HG03280 (cell line): ENCODE measurements at regions not wholly inside any gene's neighbourhood (a gene's known extent, or its start where the extent isn't known, plus 50 kb on each side); places are given as distances from the start of the nearest gene placed in this dataset.

ENCODE experiments used
- ATAC-seq: cut with Tn5 transposase; IDR thresholded peaks from one replicate; pipeline ENCODE4 v1.9.1; 2021; ENCODE audit warnings: mild to moderate bottlenecking, moderate library complexity; ENCODE audit not compliant: unreplicated experiment

DNA sequence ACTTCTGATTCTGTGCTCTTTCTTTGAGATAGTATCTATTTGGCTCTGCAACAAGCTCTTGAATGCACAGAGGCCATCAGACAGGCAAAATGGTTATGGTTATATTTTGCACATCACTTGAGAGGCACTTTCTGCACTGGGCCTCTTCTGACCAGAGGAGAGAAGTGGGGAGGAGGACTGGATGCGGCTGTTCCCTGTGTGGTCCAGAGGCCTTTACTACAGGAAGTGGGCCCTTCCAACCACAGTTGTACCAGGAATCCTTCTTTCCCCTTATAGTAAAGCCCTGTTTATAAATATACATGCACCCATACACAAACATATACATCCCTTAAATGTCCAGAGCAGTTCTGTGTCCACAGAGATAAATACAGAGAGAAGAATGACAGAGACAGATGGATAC is 182.7 kb upstream of the HHIP start:
- no peak for ATAC-seq

DNA sequence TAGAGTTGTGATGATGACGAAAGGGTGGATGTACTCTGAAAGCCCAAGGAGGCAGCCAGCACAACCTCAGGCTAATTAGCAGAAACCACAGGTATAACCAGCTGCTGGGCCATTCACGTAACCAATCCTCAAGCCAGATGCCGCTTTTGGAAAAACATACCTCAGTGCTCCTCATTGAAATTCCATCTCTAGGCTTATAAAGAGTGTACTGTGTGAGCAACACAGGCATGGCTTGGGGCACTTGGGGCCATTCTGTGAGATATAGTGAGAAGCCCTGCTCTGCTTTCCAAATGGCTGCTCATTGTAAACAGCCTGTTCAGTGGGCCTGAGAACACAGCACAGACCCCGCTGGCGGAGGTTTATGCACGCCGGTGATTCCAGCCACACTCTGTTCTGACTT is 182.1 kb upstream of the HHIP start:
- no peak for ATAC-seq

DNA sequence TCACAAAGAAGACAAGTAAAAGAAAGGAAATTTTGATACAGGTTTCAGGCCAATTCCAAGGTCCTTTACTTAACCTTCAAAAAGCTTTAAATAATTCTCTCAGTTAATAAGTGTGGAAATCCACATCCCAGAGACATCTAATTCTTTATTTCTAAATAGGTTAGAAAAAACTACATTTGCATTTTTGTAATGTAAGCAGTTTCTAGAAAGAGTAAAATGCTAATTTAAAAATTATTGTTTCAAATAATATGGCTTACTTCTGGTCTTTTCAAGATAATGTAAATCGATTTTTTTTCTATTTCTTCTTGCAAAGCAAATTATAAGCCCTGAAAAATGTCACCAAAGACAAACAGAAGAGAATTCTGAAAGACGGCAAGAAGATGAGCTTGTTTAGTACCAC is 180.4 kb upstream of the HHIP start:
- ATAC-seq = no peak

DNA sequence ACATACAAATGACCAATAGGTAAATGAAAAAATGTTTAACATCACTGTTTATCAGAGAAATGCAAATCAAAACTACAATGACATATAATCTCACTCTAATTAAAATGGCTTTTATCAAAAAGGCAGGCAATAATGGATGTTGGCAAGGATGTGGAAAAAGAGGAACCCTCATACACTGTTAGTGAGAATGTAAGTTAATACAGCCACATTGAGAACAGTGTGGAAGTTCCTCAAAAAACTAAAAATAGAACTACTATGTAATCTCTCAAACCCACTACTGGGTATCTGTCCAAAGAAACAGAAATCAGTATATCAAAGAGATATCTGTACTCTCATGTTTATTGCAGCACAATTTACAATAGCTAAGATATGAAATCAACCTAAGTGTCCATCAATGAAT is 165.9 kb upstream of the HHIP start:
- ATAC-seq = no peak

DNA sequence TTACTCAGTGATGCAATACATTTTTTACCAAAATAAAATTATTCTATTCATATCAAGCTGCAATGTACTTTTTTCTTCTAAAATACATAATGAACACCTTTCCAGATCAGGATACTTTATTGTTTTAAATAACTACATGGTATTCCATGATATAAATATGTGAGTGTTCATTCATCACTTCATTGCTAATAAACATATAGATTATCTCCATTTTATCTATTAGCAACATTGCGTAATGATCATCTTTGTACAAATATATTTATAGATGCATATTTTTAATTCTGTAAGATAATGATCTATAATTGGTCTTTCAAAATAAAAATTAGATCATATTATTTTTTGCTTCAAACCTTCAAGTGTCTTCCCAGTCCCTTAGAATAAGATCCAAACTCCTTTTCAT is 156.1 kb upstream of the HHIP start:
- ATAC-seq = no peak

DNA sequence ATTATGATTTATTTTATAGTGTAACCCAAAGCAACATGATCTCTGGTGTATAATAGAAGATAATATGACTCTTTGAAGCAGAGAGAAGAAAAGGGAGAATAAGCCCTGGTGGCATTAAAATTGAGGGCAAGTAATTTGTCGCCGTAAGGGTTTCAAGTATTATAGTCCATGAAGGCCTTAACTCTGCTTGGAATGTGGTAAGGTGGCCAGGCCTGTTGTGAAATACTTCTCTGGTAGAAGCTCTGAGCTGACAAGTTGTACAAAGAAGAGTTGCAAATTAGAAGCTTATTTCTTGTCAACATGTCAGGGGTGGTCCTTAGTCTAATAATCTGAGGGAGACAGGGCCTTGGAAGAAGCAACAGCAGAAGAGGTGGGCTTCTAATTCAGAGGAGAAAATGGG is 151.7 kb upstream of the HHIP start:
- no peak for ATAC-seq

DNA sequence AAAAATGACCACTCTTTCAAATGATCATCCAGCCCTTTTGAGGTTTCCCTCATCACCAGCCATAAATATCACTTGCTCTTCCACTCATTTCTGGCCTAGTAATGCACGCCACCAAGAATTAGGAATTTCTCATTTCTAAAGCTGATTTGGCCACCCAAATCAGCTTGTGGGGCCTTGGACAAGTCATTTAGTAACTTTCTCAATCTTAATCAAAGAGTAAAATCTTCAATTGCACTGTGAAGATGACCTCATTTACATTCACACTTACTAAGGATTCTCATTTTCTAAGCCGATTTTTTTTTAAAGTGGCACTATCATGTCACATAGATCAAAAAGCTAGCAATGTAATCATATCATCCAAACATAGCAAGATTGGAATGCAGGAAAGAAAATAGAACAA is 150.0 kb upstream of the HHIP start:
- ATAC-seq = no peak

DNA sequence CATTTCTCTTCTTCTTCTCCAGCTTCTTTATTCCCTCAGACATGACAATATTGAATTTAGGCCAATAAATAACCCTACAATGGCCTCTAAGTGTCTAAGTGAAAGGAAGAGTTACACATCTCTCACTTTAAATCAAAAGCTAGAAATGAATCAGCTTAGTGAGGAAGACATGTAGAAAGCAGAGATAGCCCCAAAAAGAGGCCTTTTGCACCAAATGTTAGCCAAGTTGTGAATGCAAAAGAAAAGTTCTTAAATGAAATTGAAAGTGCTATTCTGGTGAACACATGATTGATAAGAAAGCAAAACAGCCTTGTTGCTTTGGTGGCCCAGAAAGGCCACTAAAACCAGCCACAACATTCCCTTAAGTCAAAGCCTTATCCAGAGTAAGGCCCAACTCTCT is 146.2 kb upstream of the HHIP start:
- peak; percentile 63 for ATAC-seq

DNA sequence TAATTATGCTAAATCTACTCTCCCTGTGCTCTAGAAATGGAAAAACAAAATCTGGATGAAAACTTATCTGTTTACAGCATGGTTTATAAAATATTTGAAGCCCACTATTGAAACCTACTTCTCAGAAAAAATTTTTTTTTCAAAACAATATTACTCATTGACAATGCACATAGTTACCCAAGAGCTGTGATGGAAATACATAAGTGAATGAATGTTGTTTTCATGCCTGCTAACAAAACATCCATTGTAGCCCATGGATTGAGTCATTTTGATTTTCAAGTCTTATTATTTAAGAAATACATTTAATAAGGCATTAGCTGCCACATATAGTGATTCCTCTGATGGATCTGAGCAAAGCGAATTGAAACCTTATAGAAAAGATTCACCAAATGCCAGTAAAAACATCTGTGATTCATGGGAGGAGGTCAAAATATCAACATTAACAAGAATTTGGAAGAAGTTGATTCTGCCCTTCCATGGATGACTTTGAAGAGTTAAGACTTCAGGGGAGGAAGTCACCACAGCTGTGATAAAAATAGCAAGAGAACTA is 144.7 kb upstream of the HHIP start:
- ATAC-seq = no peak

DNA sequence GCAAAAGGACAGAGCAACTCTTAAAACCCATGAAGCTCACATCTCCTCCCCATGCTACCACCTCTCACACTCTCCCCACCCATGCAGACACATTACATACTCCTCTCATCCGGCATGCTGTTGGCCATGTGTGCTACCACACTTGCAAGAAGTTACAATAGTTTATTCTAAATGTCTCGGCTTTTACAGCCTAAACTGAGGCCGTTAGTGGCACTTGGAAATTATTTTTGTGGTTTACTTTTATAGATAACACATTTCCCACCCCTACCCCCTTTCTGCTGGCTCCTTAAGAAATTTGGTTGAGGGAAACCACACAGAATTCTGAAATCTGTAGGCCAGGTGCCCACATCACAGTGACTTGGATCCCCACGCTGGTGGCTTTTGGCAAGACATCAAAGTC is 141.1 kb upstream of the HHIP start:
- ATAC-seq = no peak

DNA sequence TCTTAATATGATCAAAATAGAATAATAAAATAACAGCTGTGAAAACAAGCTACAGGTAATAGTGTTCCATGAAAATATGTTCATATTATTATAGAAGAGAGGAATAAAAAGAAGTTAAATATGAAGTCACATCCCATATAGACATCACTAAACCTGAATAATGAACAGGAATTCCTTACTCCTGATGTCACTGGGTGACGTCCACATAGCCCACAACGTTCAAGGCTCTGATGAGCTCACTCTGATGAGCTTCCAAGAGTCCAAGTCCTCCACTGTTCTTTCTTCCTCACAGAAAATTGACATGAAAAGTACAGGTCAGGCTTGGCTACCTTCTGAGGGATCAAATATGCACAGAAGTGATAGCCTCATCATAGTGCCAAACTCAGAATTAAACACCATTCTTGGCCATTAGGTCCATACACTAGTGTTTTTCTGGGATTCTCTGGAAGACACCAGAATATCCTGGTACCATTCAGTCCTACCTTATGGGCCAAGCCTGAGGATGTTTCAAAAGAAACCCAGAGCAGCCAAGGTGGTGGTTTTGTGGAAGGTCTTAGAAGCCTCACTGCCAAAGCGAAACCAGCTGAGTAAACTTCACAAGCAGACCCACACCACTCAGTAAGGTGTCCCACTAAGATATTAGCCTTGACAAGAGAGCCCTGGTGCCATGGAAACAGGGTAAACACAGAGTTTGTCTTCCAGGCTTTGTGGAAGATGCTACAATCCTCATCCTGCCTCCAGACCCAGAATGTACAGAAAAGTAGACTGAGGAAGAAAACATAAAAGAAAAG is 138.4 kb upstream of the HHIP start:
- no peak for ATAC-seq

DNA sequence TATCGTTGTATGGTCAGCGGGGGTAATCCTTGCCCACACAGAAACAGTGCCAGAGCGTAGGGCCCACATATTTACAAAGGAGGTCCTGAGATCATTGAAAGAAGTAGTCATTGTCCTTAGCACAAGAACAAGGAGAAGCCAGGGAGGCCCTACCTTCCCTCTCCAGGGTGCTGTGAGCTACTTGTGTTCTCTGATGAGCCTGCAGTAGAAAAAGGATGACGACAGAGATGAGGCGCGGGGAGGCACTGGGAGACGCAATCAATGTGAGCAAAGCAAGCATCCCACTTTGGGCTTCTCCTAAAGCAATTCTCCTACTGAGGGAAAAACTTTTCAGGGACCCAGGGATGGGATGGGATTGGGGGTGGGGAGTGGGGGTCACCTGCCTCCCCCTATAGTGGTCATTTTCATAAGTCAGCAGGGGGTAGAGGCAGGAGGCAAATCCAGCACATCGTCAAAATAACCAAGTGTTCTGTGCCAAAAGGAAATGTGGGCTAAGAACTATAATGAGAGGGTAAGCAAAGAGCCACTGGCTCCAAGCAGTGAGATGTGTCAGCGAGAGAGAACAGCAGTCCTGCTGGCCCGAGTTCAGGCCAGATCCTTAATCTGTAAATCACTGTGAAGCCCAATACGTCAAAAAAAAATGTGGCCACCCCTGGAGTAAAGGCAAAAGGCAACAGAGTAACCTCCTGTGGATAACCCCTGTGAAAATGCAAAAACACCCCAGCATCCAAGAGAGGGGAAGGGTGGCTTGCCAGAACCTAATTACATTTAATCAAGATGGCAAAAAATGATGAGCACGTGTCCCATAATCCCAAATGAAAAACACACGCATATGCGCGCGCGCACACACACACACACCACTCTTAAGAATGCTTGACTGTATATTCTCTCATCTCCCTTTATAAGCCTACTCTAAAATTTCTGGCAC is 136.6 kb upstream of the HHIP start:
- ATAC-seq = no peak

DNA sequence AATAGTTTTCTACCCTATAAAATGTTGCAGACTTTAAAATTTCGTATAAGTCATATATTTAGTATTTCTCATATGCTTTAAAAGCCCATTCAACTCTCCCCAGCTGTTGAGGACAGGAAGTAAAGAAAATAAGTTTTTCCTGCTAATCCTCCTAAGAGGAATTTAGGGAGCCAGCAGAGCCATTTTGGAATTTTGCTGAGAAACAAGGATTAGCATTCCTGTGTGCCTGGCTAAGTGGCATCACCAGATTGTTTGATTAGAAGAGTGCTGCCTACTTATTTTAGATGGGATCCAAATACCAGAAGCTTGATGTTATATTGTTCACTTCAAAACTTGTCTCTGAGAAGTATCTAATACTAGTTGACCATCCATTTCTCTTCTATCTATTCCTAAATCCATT is 131.2 kb upstream of the HHIP start:
- no peak for ATAC-seq

DNA sequence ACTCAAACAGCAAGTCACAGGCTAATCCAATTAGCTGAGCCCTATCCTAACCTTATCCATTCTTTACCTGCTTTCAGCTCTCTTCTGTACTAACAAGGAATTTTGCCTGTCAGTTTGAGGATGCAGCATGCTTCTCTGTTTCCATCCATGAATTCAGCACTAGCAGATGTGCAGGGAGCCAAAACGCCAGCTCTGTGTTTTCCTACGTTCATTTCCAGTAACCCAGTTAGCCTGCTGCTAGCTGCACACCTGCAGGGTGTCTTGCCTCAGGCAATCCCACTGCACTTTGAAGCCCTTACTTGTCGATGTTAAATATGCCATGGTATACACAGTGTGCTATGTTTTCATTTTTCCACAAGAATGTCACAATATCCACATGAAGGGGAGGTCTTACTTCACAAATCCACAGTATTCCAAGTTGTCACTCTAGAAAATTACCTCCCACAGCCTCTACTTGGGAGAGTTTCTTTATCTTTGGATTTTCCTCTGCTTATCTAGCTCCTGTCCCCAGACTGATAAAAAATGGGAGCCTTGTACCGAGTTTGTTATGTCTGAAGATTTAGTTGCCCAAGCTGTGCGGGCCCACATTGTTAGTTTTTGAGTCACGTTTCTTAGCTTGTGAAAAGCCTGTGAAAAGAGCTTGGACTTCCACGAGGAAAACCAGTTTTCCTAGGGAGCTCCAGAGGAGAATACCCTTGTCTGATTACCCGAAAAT is 127.6 kb upstream of the HHIP start:
- ATAC-seq = no peak

DNA sequence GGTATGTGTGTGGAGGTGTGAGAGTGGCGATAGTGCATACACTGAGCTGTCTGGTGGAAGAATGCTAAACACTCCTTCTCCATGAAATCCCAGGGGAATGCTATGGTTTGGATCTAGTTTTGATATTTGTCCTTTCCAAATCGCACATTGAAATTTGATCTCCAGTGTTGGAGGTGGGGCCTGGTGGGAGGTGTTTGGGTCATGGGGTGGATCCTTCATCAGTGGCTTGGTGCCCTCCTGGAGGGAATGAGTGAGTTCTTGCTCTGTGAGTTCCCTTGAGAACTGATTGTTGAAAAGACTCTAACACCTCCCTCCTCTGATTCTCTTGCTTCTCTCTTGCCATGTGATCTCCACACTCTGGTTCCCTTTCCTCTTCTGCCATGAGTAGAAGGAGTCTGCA is 114.1 kb upstream of the HHIP start:
- no peak for ATAC-seq

DNA sequence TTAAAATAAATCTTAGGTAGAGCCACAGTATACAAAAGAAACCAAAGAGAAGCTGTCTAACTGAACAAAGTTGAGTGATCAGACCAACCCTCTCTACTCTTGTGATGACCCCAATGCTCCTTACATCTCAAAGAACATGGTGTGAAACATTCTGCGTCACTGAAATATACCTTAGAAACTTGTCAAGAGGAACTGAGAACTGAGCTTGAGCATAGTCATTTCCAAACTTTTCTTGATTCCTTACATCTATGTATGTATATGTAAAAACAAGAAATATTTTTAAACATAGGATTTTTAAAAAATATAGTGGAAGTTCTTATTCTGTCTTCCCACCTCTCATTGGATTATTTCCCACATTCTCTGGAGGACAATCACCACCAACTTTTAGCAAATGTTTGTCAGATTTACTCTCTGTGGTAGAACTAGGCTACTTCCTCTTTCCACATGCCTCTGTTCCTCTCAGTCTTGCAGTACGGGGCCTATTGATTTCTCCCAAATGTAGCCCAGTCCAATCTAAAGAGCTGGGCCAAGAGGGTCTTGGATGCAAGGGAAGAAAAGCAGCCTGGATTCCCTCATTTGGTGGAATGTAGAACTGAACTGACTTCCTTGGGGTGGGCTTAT is 98.2 kb upstream of the HHIP start:
- peak; percentile 100 for ATAC-seq

DNA sequence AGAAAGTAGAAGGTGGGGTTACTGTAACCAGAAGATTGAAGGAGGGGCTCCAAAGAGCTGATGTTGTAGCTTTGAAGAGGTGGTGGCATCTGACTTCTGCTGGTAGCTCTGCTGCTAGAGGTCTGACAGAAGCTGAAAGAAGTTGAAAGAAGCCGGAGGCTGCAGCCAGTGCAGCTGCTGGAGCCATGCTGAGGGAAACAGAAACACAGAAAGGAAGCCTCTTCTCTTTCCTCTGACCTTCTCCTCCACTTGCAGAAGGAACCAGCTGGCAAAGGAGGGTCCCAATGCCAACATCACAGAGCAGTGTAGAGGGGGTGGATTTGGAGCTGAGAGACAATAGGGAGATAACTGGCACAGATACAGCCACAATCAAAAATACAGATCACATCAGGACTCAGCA is 89.3 kb upstream of the HHIP start:
- ATAC-seq = no peak

DNA sequence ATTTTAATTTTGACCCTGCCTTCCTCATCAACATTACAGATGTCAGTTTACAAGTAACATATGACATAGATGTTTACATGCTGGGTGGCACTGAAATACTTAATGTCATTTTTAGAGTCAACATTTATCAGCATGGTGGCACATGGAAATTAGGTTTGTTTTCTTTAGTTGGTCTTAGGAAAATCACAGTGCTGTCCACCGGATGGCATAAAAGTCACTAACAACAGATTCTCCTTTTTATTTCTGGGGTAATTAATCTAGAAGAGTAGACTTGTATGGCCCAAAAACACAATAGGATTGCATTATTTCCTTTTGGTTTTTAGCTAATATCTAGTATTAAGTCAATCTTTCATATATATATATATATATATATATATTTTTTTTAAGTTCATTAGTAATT is 88.6 kb upstream of the HHIP start:
- ATAC-seq = no peak

DNA sequence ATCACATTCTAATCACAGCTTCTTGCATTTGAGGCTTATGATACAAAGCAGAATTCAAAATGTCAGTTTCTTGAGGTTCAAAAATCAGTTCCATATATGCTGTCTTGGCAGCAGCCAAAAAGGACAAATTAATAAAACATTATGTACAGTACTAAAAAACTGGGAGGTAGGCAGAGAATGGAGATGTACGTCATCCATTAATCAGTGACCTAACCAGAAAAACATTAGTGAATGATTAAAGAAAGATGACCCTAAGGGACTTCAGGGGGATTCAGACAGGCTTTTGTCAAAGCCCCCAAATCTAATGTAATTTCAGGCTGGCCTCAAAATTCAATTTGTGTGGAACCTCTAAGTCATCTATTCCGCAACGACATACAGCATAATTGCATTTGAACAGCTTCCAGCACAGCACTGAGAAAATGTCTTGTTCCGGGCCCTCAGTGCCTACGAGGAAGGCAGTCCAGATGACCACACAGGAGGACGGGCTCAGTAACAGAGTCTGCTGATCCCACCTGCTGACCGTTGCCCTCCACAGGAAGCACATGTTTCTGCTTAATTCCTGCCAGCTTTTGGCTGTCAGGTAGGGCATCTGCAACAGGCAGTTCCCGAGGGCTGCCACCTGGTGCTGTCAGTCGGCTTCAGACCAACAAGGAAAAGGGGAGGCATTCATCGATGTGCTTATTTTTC is 83.8 kb upstream of the HHIP start:
- no peak for ATAC-seq

DNA sequence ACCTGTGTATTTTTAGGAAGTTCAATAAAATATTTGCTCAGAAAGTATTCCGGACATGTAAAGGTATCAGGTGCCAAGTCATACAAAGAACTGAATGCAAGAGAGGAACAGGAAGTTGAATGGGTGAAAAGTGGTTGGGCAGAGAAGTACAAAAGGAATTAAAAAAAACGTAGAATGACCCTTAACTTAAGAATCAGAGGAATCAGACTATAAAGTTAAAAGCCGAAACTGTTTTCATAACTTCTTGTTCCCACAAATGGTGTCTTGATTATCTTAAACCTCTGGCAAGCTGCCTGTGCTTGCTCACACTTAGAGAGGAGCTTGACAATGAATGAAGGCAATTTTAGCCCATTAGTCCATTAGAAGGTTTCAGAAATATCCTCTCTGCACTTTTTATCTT is 81.6 kb upstream of the HHIP start:
- no peak for ATAC-seq
